ENCODE measurements at regions not wholly inside any gene's neighbourhood (a gene's known extent, or its start where the extent isn't known, plus 50 kb on each side); places are given as distances from the start of the nearest gene placed in this dataset.

GRCh38 chr1:29575277-29575676 lies 339.0 kb downstream of the PTPRU start:
- no peaks in the 10 kb centered on the region for H3K9me3 ChIP-seq
- no peaks in the 10 kb centered on the region for H3K27me3 ChIP-seq (replicated peaks; ENCODE audit: control insufficient read depth, insufficient read depth, low read length)
- no TSS peak for BruUV-seq (replicated peaks)
- DNase-seq, result no peak
- no peak overlapping the region for H3K4me3 Mint-ChIP-seq (ENCODE audit: unreplicated experiment)
- no peaks in the 10 kb centered on the region for H3K27me3 Mint-ChIP-seq (ENCODE audit: insufficient read depth, unreplicated experiment)
- no peak overlapping the region for H3K4me3 ChIP-seq (ENCODE audit: low read depth, low read length)
- no peak for TF ChIP-seq CTCF (IDR thresholded peaks at IDR 0.05; ENCODE audit: insufficient read depth in 1 of 2, low read depth in 1 of 2, low read length in 1 of 2, severe bottlenecking in 1 of 2, unreplicated experiment in 1 of 2)
- POLR2A ChIA-PET, result no interaction called here
- H3K9me3 Mint-ChIP-seq (ENCODE audit: unreplicated experiment), result no peaks in the 10 kb centered on the region
- CTCF ChIA-PET, result no interaction called here
- H3K4me1 ChIP-seq, result no peaks in the 10 kb centered on the region
- H3K27ac Mint-ChIP-seq (ENCODE audit: unreplicated experiment), result no peak overlapping the region
- intact Hi-C loops (cut with micrococcal nuclease; ENCODE audit: unreplicated experiment), result no loop called here
- no peaks in the 10 kb centered on the region for H3K4me1 Mint-ChIP-seq (ENCODE audit: low read depth, unreplicated experiment)
- no peaks in the 10 kb centered on the region for H3K36me3 Mint-ChIP-seq (ENCODE audit: insufficient read depth, unreplicated experiment)
- H3K36me3 ChIP-seq (ENCODE audit: control insufficient read depth, insufficient read depth, low read length), result no peaks in the 10 kb centered on the region

- no peak for DNase-seq
Measured at GRCh38 chr1:29574871-29575270, 338.5 kb downstream of the PTPRU start.

GRCh38 chr1:29569971-29570634 lies 333.8 kb downstream of the PTPRU start:
- H3K36me3 ChIP-seq (ENCODE audit: control insufficient read depth, insufficient read depth, low read length), result no peaks in the 10 kb centered on the region
- no peak for DNase-seq
- TF ChIP-seq CTCF (IDR thresholded peaks at IDR 0.05; ENCODE audit: insufficient read depth in 1 of 2, low read depth in 1 of 2, low read length in 1 of 2, severe bottlenecking in 1 of 2, unreplicated experiment in 1 of 2), result no peak
- no peaks in the 10 kb centered on the region for H3K27me3 ChIP-seq (replicated peaks; ENCODE audit: control insufficient read depth, insufficient read depth, low read length)
- intact Hi-C loops (cut with micrococcal nuclease; ENCODE audit: unreplicated experiment), result no loop called here
- Mint-ChIP-seq H3K27ac (ENCODE audit: unreplicated experiment) (no peak overlapping the region), H3K27me3 (ENCODE audit: insufficient read depth, unreplicated experiment) (no peaks in the 10 kb centered on the region), H3K9me3 (ENCODE audit: unreplicated experiment) (no peaks in the 10 kb centered on the region), H3K36me3 (ENCODE audit: insufficient read depth, unreplicated experiment) (no peaks in the 10 kb centered on the region), H3K4me3 (ENCODE audit: unreplicated experiment) (no peak overlapping the region), H3K4me1 (ENCODE audit: low read depth, unreplicated experiment) (no peaks in the 10 kb centered on the region)
- no peak overlapping the region for H3K4me3 ChIP-seq (ENCODE audit: low read depth, low read length)
- BruUV-seq (replicated peaks), result no TSS peak
- H3K9me3 ChIP-seq, result no peaks in the 10 kb centered on the region
- ChIA-PET CTCF (no interaction called here), POLR2A (no interaction called here)
- H3K4me1 ChIP-seq, result no peaks in the 10 kb centered on the region

More at GRCh38 chr1:29574871-29575270, 338.5 kb downstream of the PTPRU start:
- H3K36me3 ChIP-seq (ENCODE audit: control insufficient read depth, insufficient read depth, low read length), result no peaks in the 10 kb centered on the region
- no peak for TF ChIP-seq CTCF (IDR thresholded peaks at IDR 0.05; ENCODE audit: insufficient read depth in 1 of 2, low read depth in 1 of 2, low read length in 1 of 2, severe bottlenecking in 1 of 2, unreplicated experiment in 1 of 2)
- no TSS peak for BruUV-seq (replicated peaks)
- no peaks in the 10 kb centered on the region for H3K27me3 ChIP-seq (replicated peaks; ENCODE audit: control insufficient read depth, insufficient read depth, low read length)
- no peak overlapping the region for H3K27ac Mint-ChIP-seq (ENCODE audit: unreplicated experiment)
- no peaks in the 10 kb centered on the region for H3K4me1 Mint-ChIP-seq (ENCODE audit: low read depth, unreplicated experiment)
- no peaks in the 10 kb centered on the region for H3K36me3 Mint-ChIP-seq (ENCODE audit: insufficient read depth, unreplicated experiment)
- ChIA-PET POLR2A (no interaction called here), CTCF (no interaction called here)
- no peak overlapping the region for H3K4me3 Mint-ChIP-seq (ENCODE audit: unreplicated experiment)
- intact Hi-C loops (cut with micrococcal nuclease; ENCODE audit: unreplicated experiment), result no loop called here
- no peaks in the 10 kb centered on the region for H3K27me3 Mint-ChIP-seq (ENCODE audit: insufficient read depth, unreplicated experiment)
- no peaks in the 10 kb centered on the region for H3K9me3 Mint-ChIP-seq (ENCODE audit: unreplicated experiment)
- H3K4me3 ChIP-seq (ENCODE audit: low read depth, low read length), result no peak overlapping the region
- no peaks in the 10 kb centered on the region for H3K9me3 ChIP-seq
- H3K4me1 ChIP-seq, result no peaks in the 10 kb centered on the region
